AG04450 (cell line): ENCODE measurements at regions not wholly inside any gene's neighbourhood (a gene's known extent, or its start where the extent isn't known, plus 50 kb on each side); places are given as distances from the start of the nearest gene placed in this dataset.
A peak's percentile ranks its signal among the peaks of the same experiment; 100 is the strongest.

ENCODE experiments used
- CTCF ChIA-PET: fragments of 300-600, 350-600 bp; formaldehyde crosslinking; extraction: SDS; loops from one replicate; lab custom pipeline; 2022; ENCODE audit warnings: antibody characterized with exemption, inconsistent platforms; lab: Charles Lee
- POLR2A ChIA-PET: fragments of 350-600 bp; formaldehyde crosslinking; extraction: SDS; loops from one replicate; lab custom pipeline; 2021; ENCODE audit warnings: antibody characterized with exemption, inconsistent platforms; lab: Yijun Ruan, JAX
- DNase-seq: peaks from one replicate; pipeline ENCODE4 v3.0.0-alpha.2; 2011; ENCODE audit warnings: low read depth, low spot score
- H3K27ac ChIP-seq: one replicate; pipeline ENCODE4 v1.5.1; 2012; ENCODE audit warnings: low read depth, low read length, control low read depth
- H3K27me3 ChIP-seq: one replicate; pipeline ENCODE4 v1.6.0; 2012; ENCODE audit warnings: low read length; ENCODE audit not compliant: control insufficient read depth, insufficient read depth
- H3K4me3 ChIP-seq: 2 replicates; pipeline ENCODE4 v1.5.1; 2011; ENCODE audit warnings: mild to moderate bottlenecking, low read depth, low read length, control low read depth
- H3K9me3 ChIP-seq: 2 replicates; pipeline ENCODE4 v1.5.1; 2012; ENCODE audit warnings: low read length; ENCODE audit not compliant: control insufficient read depth, insufficient read depth
- CTCF ChIP-seq: IDR thresholded peaks from 2 replicates; pipeline ENCODE4 v1.5.1; 2011; ENCODE audit warnings: low read depth, low read length, control low read depth, inconsistent platforms

- CTCF ChIA-PET = no interaction called here
- Histone ChIP-seq H3K27me3 (no peaks in the 10 kb centered on the region), H3K27ac (no peak overlapping the region), H3K9me3 (peaks cover 4% of the 10 kb centered on the region; the same call in 1 of the 2 replicates), H3K4me3 (no peak overlapping the region)
- POLR2A ChIA-PET = no interaction called here
- no peak for TF ChIP-seq CTCF
- no peak for DNase-seq
Observed at GRCh38 chr3:73796382-73796781, 171.6 kb upstream of the PDZRN3 start.

GRCh38 chr3:73791356-73791755 is 166.6 kb upstream of the PDZRN3 start:
- Histone ChIP-seq H3K4me3 (no peak overlapping the region), H3K27me3 (no peaks in the 10 kb centered on the region), H3K27ac (no peak overlapping the region), H3K9me3 (no peaks in the 10 kb centered on the region)
- ChIA-PET CTCF (no interaction called here), POLR2A (no interaction called here)
- no peak for TF ChIP-seq CTCF
- no peak for DNase-seq

GRCh38 chr3:73789825-73790444 is 165.2 kb upstream of the PDZRN3 start:
- POLR2A ChIA-PET = no interaction called here
- no peak for TF ChIP-seq CTCF
- CTCF ChIA-PET = interaction anchor here (0.6 kb wide), 1 partner anchor 182 kb away, joined by 3 read pairs; no protein-coding TSS in a partner anchor
- no peak overlapping the region for H3K4me3 ChIP-seq
- H3K27me3 ChIP-seq = no peaks in the 10 kb centered on the region
- no peak overlapping the region for H3K27ac ChIP-seq
- H3K9me3 ChIP-seq = no peaks in the 10 kb centered on the region
- no peak for DNase-seq

GRCh38 chr3:73787620-73788019 is 162.9 kb upstream of the PDZRN3 start:
- no peak for DNase-seq
- no peak for TF ChIP-seq CTCF
- CTCF ChIA-PET = no interaction called here
- Histone ChIP-seq H3K4me3 (no peak overlapping the region), H3K27me3 (no peaks in the 10 kb centered on the region), H3K9me3 (no peaks in the 10 kb centered on the region), H3K27ac (no peak overlapping the region)
- POLR2A ChIA-PET = no interaction called here

- no peak for DNase-seq
- H3K4me3 ChIP-seq = no peak overlapping the region
- peak overlapping the region; percentile 71 for H3K27ac ChIP-seq
- no peaks in the 10 kb centered on the region for H3K27me3 ChIP-seq
- TF ChIP-seq CTCF = no peak
- H3K9me3 ChIP-seq = no peaks in the 10 kb centered on the region
- CTCF ChIA-PET = interaction anchor here (0.8 kb wide), 1 partner anchor 159 kb away, joined by 3 read pairs; no protein-coding TSS in a partner anchor
- POLR2A ChIA-PET = no interaction called here
Observed at GRCh38 chr3:73786998-73787397, 162.3 kb upstream of the PDZRN3 start.
